ENCODE measurements at regions not wholly inside any gene's neighbourhood (a gene's known extent, or its start where the extent isn't known, plus 50 kb on each side); places are given as distances from the start of the nearest gene placed in this dataset.

- ATAC-seq (no peak), FAIRE-seq (no peak), DNase-seq (ENCODE audit: low spot score) (no peak)
- H3K27me3 ChIP-seq (ENCODE audit: control insufficient read depth in 1 of 2, insufficient read depth in 2 of 2, low read length in 2 of 2) = peaks cover 0 to 56% of the 10 kb centered on the region in 2 experiments; a peak in 4 of 5 replicates
- BruUV-seq (replicated peaks) = no TSS peak
- WGBS (ENCODE audit: low lambda C conversion rate) = 8% methylated on average over 7 of the region's 7 CpGs
- no peaks in the 10 kb centered on the region for H3K36me3 ChIP-seq (replicated peaks in 1 of 2; ENCODE audit: control insufficient read depth in 1 of 2, insufficient read depth in 2 of 2, low read length in 2 of 2)
- no peaks in the 10 kb centered on the region for H3K79me2 ChIP-seq (ENCODE audit: insufficient read depth, low read length)
- H3K4me1 ChIP-seq (ENCODE audit: insufficient read depth, low read length) = 0 out of 2 replicates have a peak, but pooled peaks cover 7% of the 10 kb centered on the region
- H3K27ac ChIP-seq (ENCODE audit: extremely low read length, insufficient read depth, low read length) = no peak overlapping the region
- H4K20me1 ChIP-seq (ENCODE audit: insufficient read depth, low read length) = peaks cover 5% of the 10 kb centered on the region; the same call in 1 of the 2 replicates
- no peak overlapping the region for H2AFZ ChIP-seq (ENCODE audit: low read length)
- TF ChIP-seq ZNF343 (CRISPR knock-in tag; IDR thresholded peaks at IDR 0.05) (no peak), CBX1 (IDR thresholded peaks at IDR 0.05; ENCODE audit: low read depth) (no peak), CBX2 (IDR thresholded peaks at IDR 0.05; ENCODE audit: low read depth, low read length) (no peak), CBX2 (CRISPR knock-in tag; IDR thresholded peaks at IDR 0.05; ENCODE audit: low read depth) (no peak), ZFP82 (CRISPR knock-in tag; IDR thresholded peaks at IDR 0.05; ENCODE audit: borderline replicate concordance) (no peak), ZFP1 (CRISPR knock-in tag; IDR thresholded peaks at IDR 0.05) (no peak), ZNF230 (CRISPR knock-in tag; IDR thresholded peaks at IDR 0.05) (no peak), ZNF616 (CRISPR knock-in tag; IDR thresholded peaks at IDR 0.05; ENCODE audit: low read depth) (no peak), ZFP90 (CRISPR knock-in tag; IDR thresholded peaks at IDR 0.05; ENCODE audit: borderline replicate concordance) (no peak), POLR2AphosphoS2 (IDR thresholded peaks at IDR 0.05; ENCODE audit: low read depth, low read length) (no peak), ATRX (CRISPR knock-in tag; IDR thresholded peaks at IDR 0.05; ENCODE audit: borderline replicate concordance) (no peak), SAP130 (CRISPR knock-in tag; IDR thresholded peaks at IDR 0.05; ENCODE audit: low read depth) (no peak), STAG1 (CRISPR knock-in tag; IDR thresholded peaks at IDR 0.05) (no peak)
- TF ChIP-seq, protein P1, sequence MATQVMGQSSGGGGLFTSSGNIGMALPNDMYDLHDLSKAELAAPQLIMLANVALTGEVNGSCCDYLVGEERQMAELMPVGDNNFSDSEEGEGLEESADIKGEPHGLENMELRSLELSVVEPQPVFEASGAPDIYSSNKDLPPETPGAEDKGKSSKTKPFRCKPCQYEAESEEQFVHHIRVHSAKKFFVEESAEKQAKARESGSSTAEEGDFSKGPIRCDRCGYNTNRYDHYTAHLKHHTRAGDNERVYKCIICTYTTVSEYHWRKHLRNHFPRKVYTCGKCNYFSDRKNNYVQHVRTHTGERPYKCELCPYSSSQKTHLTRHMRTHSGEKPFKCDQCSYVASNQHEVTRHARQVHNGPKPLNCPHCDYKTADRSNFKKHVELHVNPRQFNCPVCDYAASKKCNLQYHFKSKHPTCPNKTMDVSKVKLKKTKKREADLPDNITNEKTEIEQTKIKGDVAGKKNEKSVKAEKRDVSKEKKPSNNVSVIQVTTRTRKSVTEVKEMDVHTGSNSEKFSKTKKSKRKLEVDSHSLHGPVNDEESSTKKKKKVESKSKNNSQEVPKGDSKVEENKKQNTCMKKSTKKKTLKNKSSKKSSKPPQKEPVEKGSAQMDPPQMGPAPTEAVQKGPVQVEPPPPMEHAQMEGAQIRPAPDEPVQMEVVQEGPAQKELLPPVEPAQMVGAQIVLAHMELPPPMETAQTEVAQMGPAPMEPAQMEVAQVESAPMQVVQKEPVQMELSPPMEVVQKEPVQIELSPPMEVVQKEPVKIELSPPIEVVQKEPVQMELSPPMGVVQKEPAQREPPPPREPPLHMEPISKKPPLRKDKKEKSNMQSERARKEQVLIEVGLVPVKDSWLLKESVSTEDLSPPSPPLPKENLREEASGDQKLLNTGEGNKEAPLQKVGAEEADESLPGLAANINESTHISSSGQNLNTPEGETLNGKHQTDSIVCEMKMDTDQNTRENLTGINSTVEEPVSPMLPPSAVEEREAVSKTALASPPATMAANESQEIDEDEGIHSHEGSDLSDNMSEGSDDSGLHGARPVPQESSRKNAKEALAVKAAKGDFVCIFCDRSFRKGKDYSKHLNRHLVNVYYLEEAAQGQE (IDR thresholded peaks at IDR 0.05; ENCODE audit: borderline replicate concordance in 1 of 2, low read depth in 1 of 2, low read length in 2 of 2) = no peak
- TF ChIP-seq, protein P2, sequence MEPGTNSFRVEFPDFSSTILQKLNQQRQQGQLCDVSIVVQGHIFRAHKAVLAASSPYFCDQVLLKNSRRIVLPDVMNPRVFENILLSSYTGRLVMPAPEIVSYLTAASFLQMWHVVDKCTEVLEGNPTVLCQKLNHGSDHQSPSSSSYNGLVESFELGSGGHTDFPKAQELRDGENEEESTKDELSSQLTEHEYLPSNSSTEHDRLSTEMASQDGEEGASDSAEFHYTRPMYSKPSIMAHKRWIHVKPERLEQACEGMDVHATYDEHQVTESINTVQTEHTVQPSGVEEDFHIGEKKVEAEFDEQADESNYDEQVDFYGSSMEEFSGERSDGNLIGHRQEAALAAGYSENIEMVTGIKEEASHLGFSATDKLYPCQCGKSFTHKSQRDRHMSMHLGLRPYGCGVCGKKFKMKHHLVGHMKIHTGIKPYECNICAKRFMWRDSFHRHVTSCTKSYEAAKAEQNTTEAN (CRISPR knock-in tag; conservative IDR thresholded peaks at IDR 0.05) = no peak
- in situ Hi-C loops (cut with HindIII; ENCODE audit: extremely low pct_ligation_motif_present, low pct_unique_long_range_greater_than_20kb) = loop anchor here (10.0 to 25.0 kb wide), 2 partner anchors 703 to 980 kb away; no protein-coding TSS in a partner anchor
- H3K9ac ChIP-seq (ENCODE audit: insufficient read depth, low read depth, low read length) = no peak overlapping the region
- H3K9me3 ChIP-seq (ENCODE audit: low read length) = no peaks in the 10 kb centered on the region
- H3K4me2 ChIP-seq (ENCODE audit: low read depth, low read length) = no peak overlapping the region
- H3K4me3 ChIP-seq (replicated peaks in 1 of 3; ENCODE audit: insufficient read depth in 1 of 3, low read depth in 2 of 3, low read length in 3 of 3) = no peak overlapping the region
- ChIA-PET POLR2A (no interaction called here), CTCF (ENCODE audit: low intra/inter-chr PET ratio, low total read pairs) (interaction anchor here (2.7 kb wide), 1 partner anchor 709 kb away, joined by 9 read pairs; no protein-coding TSS in a partner anchor)
- intact Hi-C loops (cut with micrococcal nuclease; ENCODE audit: unreplicated experiment) = no loop called here
These were observed 152.6 kb upstream of the LYZL2 start for GRCh38 chr10:30782157-30782536.

Data from HepG2 (cell line).